Mesenchymal stem cell (in vitro differentiated cells and primary cell): ENCODE measurements at regions not wholly inside any gene's neighbourhood (a gene's known extent, or its start where the extent isn't known, plus 50 kb on each side); places are given as distances from the start of the nearest gene placed in this dataset.

Experiments
- DNase-seq: peaks from one replicate; pipeline ENCODE4 v3.0.0-alpha.2; 2013
- H2AFZ ChIP-seq: one replicate; pipeline ENCODE4 v1.6.1; 2013; ENCODE audit warnings: low read depth, mild to moderate bottlenecking, control low read depth, inconsistent platforms, low read length, moderate library complexity
- H2AK5ac ChIP-seq: 2 replicates; pipeline ENCODE4 v1.6.1; 2013; ENCODE audit warnings: low read length, moderate library complexity, mild to moderate bottlenecking, inconsistent platforms; ENCODE audit not compliant: severe bottlenecking
- H2BK120ac ChIP-seq: one replicate; pipeline ENCODE4 v1.6.1; 2013; ENCODE audit warnings: low read depth, mild to moderate bottlenecking, inconsistent platforms, low read length, moderate library complexity
- H2BK12ac ChIP-seq, 2 experiments: one replicate each; pipeline ENCODE4 v1.6.1; 2013; ENCODE audit warnings: inconsistent platforms in 2 of 2, low read length in 2 of 2, mild to moderate bottlenecking in 2 of 2, moderate library complexity in 2 of 2, control low read depth in 1 of 2
- H2BK15ac ChIP-seq: one replicate; pipeline ENCODE4 v1.6.1; 2013; ENCODE audit warnings: mild to moderate bottlenecking, low read depth, inconsistent platforms; ENCODE audit not compliant: poor library complexity, severe bottlenecking
- H2BK5ac ChIP-seq: 2 replicates; pipeline ENCODE4 v1.6.1; 2013; ENCODE audit warnings: low read depth, mild to moderate bottlenecking, low read length, control low read depth, inconsistent platforms; ENCODE audit not compliant: poor library complexity, severe bottlenecking
- H3K14ac ChIP-seq, 2 experiments: one replicate each; pipeline ENCODE4 v1.6.1; 2013; ENCODE audit warnings: inconsistent platforms in 2 of 2, low read length in 2 of 2, control low read depth in 1 of 2, mild to moderate bottlenecking in 1 of 2, moderate library complexity in 1 of 2
- H3K18ac ChIP-seq, 2 experiments: one replicate each; pipeline ENCODE4 v1.6.1; 2013; ENCODE audit warnings: inconsistent platforms in 2 of 2, low read length in 2 of 2, control low read depth in 1 of 2, low read depth in 1 of 2, mild to moderate bottlenecking in 1 of 2
- H3K23ac ChIP-seq, 2 experiments: one replicate each; pipeline ENCODE4 v1.6.1; 2013; ENCODE audit warnings: inconsistent platforms in 2 of 2, low read length in 2 of 2, mild to moderate bottlenecking in 2 of 2, moderate library complexity in 2 of 2, control low read depth in 1 of 2
- H3K27ac ChIP-seq: 2 replicates; pipeline ENCODE4 v1.5.1; 2013; ENCODE audit warnings: mild to moderate bottlenecking, moderate library complexity, low read length, control low read depth, inconsistent platforms; ENCODE audit not compliant: poor library complexity, severe bottlenecking
- H3K27me3 ChIP-seq, 2 experiments: 2 replicates each; pipeline versions ENCODE4 v1.6.1 to v1.7.0; 2013; ENCODE audit warnings: low read length in 2 of 2, mild to moderate bottlenecking in 2 of 2, moderate library complexity in 2 of 2, control low read depth in 1 of 2, inconsistent platforms in 1 of 2; ENCODE audit not compliant: control insufficient read depth in 1 of 2, insufficient read depth in 1 of 2
- H3K36me3 ChIP-seq, 2 experiments: 2 replicates each; pipeline versions ENCODE4 v1.6.1 to v1.7.0; 2013; ENCODE audit warnings: low read length in 2 of 2, control low read depth in 1 of 2, inconsistent platforms in 1 of 2, low read depth in 1 of 2, mild to moderate bottlenecking in 1 of 2; ENCODE audit not compliant: insufficient read depth in 2 of 2, control insufficient read depth in 1 of 2
- H3K4ac ChIP-seq, 2 experiments: one replicate each; pipeline ENCODE4 v1.6.1; 2013; ENCODE audit warnings: inconsistent platforms in 2 of 2, low read length in 2 of 2, mild to moderate bottlenecking in 2 of 2, moderate library complexity in 2 of 2, control low read depth in 1 of 2, low read depth in 1 of 2
- H3K4me1 ChIP-seq: 2 replicates; pipeline ENCODE4 v1.6.1; 2013; ENCODE audit warnings: low read depth, low read length, control low read depth; ENCODE audit not compliant: control insufficient read depth, insufficient read depth
- H3K4me2 ChIP-seq: 2 replicates; pipeline ENCODE4 v1.6.1; 2013; ENCODE audit warnings: low read length, mild to moderate bottlenecking, inconsistent platforms; ENCODE audit not compliant: poor library complexity, severe bottlenecking
- H3K4me3 ChIP-seq, 2 experiments: 2 replicates each; pipeline versions ENCODE4 v1.5.1 to v1.7.0; 2013; ENCODE audit warnings: low read length in 2 of 2, mild to moderate bottlenecking in 2 of 2, control low read depth in 1 of 2, low read depth in 1 of 2; ENCODE audit not compliant: insufficient read depth in 1 of 2
- H3K79me1 ChIP-seq: replicated peaks from 2 replicates; pipeline ENCODE4 v1.6.1; 2013; ENCODE audit warnings: mild to moderate bottlenecking, control low read depth, low read length, inconsistent platforms; ENCODE audit not compliant: poor library complexity, severe bottlenecking
- H3K9ac ChIP-seq: 2 replicates; pipeline ENCODE4 v1.7.0; 2013; ENCODE audit warnings: mild to moderate bottlenecking, low read length, moderate library complexity
- H3K9me3 ChIP-seq: 2 replicates; pipeline ENCODE4 v1.7.0; 2013; ENCODE audit warnings: mild to moderate bottlenecking, low read length; ENCODE audit not compliant: control insufficient read depth
- H4K8ac ChIP-seq: one replicate; pipeline ENCODE4 v1.6.1; 2013; ENCODE audit warnings: inconsistent platforms, mild to moderate bottlenecking, low read length, moderate library complexity
- H4K91ac ChIP-seq: one replicate; pipeline ENCODE4 v1.6.1; 2013; ENCODE audit warnings: mild to moderate bottlenecking, low read length, inconsistent platforms
- WGBS: methylation state at CpG from one replicate; pipeline ENCODE4 v1.1.7; 2013; ENCODE audit warnings: mixed read lengths; 5-methylcytosine and 5-hydroxymethylcytosine counted together

- H3K27me3 ChIP-seq: no peaks in the 10 kb centered on the region
- no peak overlapping the region for H2AK5ac ChIP-seq
- no peaks in the 10 kb centered on the region for H3K36me3 ChIP-seq
- H3K18ac ChIP-seq: no peak overlapping the region
- peaks cover 5% of the 10 kb centered on the region for H3K9me3 ChIP-seq
- no peak overlapping the region for H2BK120ac ChIP-seq
- H3K14ac ChIP-seq: no peak overlapping the region
- H4K8ac ChIP-seq: no peak overlapping the region
- no peak overlapping the region for H3K27ac ChIP-seq
- no peak overlapping the region for H2AFZ ChIP-seq
- H3K79me1 ChIP-seq: no peaks in the 10 kb centered on the region
- no peak for DNase-seq
- H3K9ac ChIP-seq: no peak overlapping the region
- H3K4me2 ChIP-seq: no peak overlapping the region
- no peak overlapping the region for H3K4ac ChIP-seq
- 56% methylated on average over 1 of the region's 1 CpG for WGBS
- H2BK5ac ChIP-seq: no peak overlapping the region
- H2BK12ac ChIP-seq: no peak overlapping the region
- no peaks in the 10 kb centered on the region for H3K4me1 ChIP-seq
- no peak overlapping the region for H4K91ac ChIP-seq
- H3K23ac ChIP-seq: no peak overlapping the region
- no peak overlapping the region for H2BK15ac ChIP-seq
- no peak overlapping the region for H3K4me3 ChIP-seq
These were observed 828.2 kb upstream of the FOXG1 start for GRCh38 chr14:27938392-27938791.

- Histone ChIP-seq H3K23ac (no peak overlapping the region), H3K9ac (no peak overlapping the region), H2BK120ac (no peak overlapping the region), H2AK5ac (no peak overlapping the region), H4K91ac (no peak overlapping the region), H2BK5ac (no peak overlapping the region), H2BK12ac (no peak overlapping the region), H2BK15ac (no peak overlapping the region), H3K4ac (no peak overlapping the region), H2AFZ (no peak overlapping the region), H3K79me1 (no peaks in the 10 kb centered on the region), H3K27me3 (no peaks in the 10 kb centered on the region), H3K4me1 (no peaks in the 10 kb centered on the region), H3K36me3 (no peaks in the 10 kb centered on the region), H3K14ac (no peak overlapping the region), H3K18ac (no peak overlapping the region), H3K4me2 (no peak overlapping the region), H4K8ac (no peak overlapping the region), H3K27ac (no peak overlapping the region), H3K4me3 (no peak overlapping the region), H3K9me3 (no peaks in the 10 kb centered on the region)
- WGBS: no CpG with 5 or more reads among the region's 4 CpGs
- no peak for DNase-seq
These were observed 821.1 kb upstream of the FOXG1 start for GRCh38 chr14:27945512-27945911.

- H3K79me1 ChIP-seq: no peaks in the 10 kb centered on the region
- no peaks in the 10 kb centered on the region for H3K27me3 ChIP-seq
These were observed 807.8 kb upstream of the FOXG1 start for GRCh38 chr14:27958757-27959156.

GRCh38 chr14:27995691-27996090 is 770.9 kb upstream of the FOXG1 start:
- DNase-seq: no peak
- no peak overlapping the region for H2BK15ac ChIP-seq
- H3K23ac ChIP-seq: no peak overlapping the region
- no peaks in the 10 kb centered on the region for H3K79me1 ChIP-seq
- H3K4ac ChIP-seq: no peak overlapping the region
- no peak overlapping the region for H3K14ac ChIP-seq
- H4K91ac ChIP-seq: no peak overlapping the region
- H2BK120ac ChIP-seq: no peak overlapping the region
- no peaks in the 10 kb centered on the region for H3K4me1 ChIP-seq
- H2BK12ac ChIP-seq: no peak overlapping the region
- H3K27ac ChIP-seq: no peak overlapping the region
- H3K36me3 ChIP-seq: no peaks in the 10 kb centered on the region
- 70% methylated on average over 4 of the region's 5 CpGs for WGBS
- H3K9me3 ChIP-seq: peaks cover 5% of the 10 kb centered on the region
- no peak overlapping the region for H3K9ac ChIP-seq
- no peak overlapping the region for H2AK5ac ChIP-seq
- H3K18ac ChIP-seq: no peak overlapping the region
- H3K4me3 ChIP-seq: no peak overlapping the region
- H2AFZ ChIP-seq: no peak overlapping the region
- H4K8ac ChIP-seq: no peak overlapping the region
- no peaks in the 10 kb centered on the region for H3K27me3 ChIP-seq
- no peak overlapping the region for H2BK5ac ChIP-seq
- no peak overlapping the region for H3K4me2 ChIP-seq

More at GRCh38 chr14:27958757-27959156, 807.8 kb upstream of the FOXG1 start:
- Histone ChIP-seq H3K4me2 (no peak overlapping the region), H2BK5ac (no peak overlapping the region), H3K9ac (no peak overlapping the region), H3K4me3 (no peak overlapping the region), H3K4ac (no peak overlapping the region), H3K18ac (no peak overlapping the region), H3K9me3 (peaks cover 19% of the 10 kb centered on the region), H3K14ac (no peak overlapping the region), H2BK15ac (no peak overlapping the region), H2AFZ (no peak overlapping the region), H4K91ac (no peak overlapping the region), H3K4me1 (no peaks in the 10 kb centered on the region), H3K27ac (no peak overlapping the region), H2BK12ac (no peak overlapping the region), H2BK120ac (no peak overlapping the region), H4K8ac (no peak overlapping the region), H3K36me3 (no peaks in the 10 kb centered on the region), H2AK5ac (no peak overlapping the region), H3K23ac (no peak overlapping the region)
- DNase-seq: no peak
- 74% methylated on average over 2 of the region's 2 CpGs for WGBS
